ENCODE measurements at regions not wholly inside any gene's neighbourhood (a gene's known extent, or its start where the extent isn't known, plus 50 kb on each side); places are given as distances from the start of the nearest gene placed in this dataset.
"Not testable (repeated sequence)": the region's sequence is repeated elsewhere in the genome, so short reads cannot be mapped to it uniquely, and the experiment has no call there.

DNA sequence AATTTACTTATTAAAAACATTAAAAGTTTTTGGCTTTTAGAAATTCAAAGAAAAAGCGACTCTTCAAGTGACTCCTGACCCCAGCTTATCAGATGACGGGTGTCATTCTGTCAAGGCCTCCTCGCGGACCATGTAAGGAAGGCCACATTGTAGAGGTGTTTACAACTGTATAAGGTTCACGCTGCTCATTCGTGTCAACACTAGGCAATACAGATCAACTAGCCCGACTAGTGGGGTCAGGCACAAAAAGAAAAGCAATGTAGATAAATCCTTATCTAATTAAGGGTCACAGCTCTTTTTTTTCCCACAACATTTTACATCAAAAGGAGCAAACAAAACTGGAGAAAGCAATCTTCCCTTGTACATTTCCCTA lies 207.5 kb upstream of the NR2F2 start:
- no peak for DNase-seq (ENCODE audit: low read depth in 2 of 2)

DNA sequence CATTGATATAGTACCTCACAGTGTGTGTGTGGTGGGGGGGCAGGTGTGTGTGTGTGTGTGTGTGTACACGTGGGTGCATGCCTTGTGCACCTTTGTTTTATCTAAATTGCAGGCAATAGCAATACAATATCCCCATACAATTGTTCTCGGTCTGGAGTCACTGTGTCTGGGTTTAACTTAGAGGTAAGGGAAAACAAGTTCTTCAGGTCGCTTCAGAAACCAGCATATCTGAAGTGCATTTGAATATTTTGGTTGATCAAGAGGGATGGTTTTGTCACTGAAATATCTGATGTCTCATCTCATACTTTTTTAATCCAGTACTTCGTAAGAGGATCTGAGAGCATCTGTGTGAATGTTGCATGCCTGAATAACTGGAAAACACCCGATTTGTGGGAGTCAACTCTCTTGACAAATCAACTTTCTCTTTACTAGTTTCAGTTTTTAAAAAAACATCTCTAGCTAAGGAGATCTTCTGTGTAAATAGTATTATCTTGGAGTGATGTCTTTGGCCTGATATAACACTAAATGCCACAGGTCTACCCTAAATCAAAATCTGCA lies 206.8 kb upstream of the NR2F2 start:
- DNase-seq (ENCODE audit: low read depth in 2 of 2) = no peak

DNA sequence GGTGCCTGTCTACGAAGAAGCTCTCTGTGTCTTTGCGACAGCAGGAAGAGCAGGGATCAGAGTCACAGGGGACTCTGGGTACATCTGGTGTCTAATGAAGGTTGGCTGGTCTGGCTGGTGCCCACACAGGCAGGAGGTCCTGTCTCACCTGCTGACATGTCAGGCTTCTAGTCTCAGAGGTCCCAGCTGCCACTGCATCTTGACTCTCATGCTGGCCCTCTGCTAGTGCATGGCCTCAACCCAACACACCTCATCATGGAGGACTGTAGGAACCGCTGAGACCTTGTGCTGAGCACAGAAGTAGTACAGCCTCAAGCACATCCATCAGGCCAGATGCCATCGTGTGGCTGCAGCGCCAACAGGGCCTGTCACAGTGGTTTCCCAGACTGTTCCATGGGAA lies 206.1 kb upstream of the NR2F2 start:
- DNase-seq (ENCODE audit: low read depth in 2 of 2) = no peak

DNA sequence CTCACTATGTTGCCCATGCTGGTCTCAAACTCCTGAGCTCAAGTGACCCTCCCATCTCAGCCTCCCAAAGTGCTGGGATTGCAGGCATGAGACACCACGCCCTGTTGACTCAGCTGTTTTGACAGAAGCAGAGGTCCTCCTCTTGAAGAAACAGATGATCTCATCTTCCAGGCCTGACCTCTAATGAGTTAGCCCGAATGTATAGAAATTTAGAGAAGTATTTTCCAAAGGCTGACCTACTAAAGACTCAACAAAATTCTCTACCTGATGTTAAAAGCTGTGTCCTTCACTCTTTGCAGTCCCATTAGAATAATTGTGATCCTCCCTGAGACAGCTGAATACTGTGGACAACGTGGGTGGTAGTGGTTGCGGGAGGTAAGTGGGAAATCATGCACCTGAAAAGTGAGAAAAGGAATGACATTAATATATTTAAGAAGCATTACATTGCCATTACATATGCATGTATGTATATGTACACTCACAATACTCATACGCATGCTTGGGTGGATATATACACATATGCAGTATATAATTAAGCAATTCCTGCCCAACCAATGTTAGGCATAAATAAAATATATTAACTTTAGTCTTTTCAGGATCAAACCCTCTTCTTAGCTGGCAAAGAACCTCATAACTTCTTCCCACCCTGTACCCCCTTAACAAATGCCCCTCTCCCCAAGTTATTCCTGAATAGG lies 204.6 kb upstream of the NR2F2 start:
- DNase-seq (ENCODE audit: low read depth in 2 of 2) = no peak

DNA sequence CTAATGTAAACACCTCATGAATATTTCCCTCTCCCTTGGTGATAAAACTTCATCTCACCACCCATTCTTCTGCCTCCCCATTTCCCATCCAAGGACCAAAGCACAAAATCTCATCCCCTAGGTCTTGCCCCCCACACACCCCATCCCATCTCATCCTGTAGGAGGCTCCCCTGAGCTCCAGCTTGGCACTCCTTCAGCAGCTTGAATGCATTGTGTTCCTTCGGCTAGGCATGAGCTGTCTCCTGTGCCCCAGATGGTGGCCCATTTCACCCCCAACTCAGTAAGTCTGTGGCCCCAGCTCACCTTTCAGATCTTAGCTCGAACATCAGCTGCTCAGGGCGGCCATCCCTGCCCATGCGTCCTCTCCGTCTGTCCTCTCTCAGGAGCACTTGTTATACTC lies 203.6 kb upstream of the NR2F2 start:
- no peak for DNase-seq (ENCODE audit: low read depth in 2 of 2)

DNA sequence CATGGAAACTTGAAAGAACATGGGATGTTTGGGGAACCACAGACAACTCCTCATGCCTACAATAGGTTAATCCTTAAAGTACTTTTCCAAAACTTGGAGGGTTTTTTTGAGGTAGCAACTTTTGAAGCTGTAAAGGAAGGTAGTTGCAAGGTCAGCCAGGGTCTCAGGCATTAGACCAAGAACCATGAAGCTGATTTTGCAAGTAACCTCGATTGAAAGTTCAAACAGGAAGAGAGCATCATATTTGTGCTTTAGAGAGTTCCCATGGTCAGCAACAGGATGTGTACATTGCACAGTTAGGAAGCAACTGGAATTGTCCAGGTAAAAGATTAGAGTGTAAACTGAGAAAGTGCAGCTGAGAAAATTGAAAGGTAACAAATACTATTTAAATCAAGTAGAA lies 199.8 kb upstream of the NR2F2 start:
- no peak for DNase-seq (ENCODE audit: low read depth in 2 of 2)

DNA sequence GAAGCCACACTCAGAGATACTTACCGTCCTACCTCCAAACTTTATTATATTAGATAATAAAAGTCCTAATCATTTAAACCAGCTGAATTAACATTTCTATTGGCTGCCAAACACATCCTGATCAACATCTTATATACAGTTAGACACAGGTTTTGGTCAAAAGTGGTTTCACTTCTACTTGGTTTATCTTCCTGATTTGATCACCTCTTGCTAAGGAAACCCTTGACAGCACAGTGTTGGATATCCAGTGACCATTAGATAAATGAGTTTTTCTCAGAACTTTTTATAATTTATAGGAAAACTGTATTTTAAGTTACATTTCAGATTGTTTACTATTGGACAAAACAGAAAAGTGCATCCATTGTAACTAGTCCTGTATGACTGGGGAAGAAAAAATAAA lies 198.4 kb upstream of the NR2F2 start:
- DNase-seq (ENCODE audit: low read depth in 2 of 2) = no peak

DNA sequence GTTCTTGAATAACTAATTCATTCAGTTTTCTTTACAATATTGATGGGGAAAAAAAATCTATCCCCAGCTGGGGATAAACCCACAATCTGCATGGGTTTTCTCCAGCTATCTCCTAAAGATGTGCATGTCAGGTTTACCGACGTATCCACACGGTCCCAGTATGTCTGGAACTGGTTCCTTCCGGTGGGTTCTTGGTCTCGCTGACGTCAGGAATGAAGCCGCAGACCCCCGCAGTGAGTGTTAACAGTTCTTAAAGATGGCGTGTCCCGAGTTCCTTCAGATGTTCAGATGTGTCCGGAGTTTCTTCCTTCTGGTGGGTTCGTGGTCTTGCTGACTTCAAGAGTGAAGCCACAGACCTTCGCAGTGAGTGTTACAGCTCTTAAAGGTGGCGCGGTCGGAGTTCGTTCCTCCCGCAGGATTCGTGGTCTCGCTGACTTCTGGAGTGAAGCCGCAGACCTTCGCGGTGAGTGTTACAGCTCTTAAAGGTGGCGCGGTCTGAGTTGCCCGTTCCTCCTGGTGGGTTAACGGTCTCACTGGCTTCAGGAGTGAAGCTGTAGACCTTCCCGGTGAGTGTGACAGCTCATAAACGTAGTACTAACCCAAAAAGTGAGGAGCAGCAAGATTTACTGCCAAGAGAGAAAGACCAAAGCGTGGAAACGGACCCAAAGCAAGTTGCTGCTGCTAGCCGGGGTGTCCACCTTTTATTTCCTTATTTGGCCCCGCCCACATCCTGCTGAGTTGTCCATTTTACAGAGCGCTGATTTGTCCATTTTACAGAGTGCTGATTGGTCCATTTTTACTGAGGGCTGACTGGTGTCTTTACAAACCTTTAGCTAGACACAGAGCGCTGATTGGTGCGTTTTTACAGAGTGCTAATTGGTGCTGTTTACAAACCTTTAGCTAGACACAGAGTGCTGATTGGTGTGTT lies 195.1 kb upstream of the NR2F2 start:
- DNase-seq (ENCODE audit: low read depth in 2 of 2) = no peak

DNA sequence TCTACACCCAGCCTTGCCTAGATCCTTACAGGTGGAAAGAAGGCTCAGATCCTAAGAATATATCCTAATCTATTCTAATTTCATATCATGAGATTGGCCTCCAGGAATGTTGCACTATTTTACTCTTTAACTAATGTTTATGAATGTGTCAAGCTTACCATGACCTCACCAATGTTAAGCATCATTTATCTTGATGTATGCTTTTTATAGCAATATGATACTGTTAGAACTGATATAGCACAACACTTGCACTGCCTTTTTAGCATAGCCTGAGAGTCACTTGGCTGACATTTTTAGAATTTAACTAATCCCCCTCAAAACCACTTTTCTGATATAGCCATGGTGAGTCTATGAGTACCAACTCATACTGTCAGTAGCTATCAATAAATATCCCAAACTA lies 191.5 kb upstream of the NR2F2 start:
- no peak for DNase-seq (ENCODE audit: low read depth in 2 of 2)

DNA sequence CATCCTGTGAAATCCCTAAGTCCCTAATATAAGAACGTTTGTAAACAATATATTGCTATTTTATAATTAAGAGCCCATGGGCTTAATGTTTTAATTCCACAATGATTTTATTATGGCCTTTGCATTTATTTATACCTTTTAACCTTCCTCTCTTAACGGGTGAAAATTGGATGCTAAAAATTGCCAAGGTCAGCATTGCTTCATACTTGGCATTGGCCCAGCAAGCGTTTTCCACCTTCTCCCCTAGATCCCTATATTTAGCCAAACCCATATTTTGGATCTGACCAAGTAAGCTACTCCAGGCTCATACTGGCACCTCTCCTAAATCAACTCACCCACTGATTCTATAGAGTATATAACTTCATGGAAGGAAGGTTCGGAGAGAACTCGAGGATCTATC lies 188.0 kb upstream of the NR2F2 start:
- DNase-seq (ENCODE audit: low read depth in 2 of 2) = no peak

DNA sequence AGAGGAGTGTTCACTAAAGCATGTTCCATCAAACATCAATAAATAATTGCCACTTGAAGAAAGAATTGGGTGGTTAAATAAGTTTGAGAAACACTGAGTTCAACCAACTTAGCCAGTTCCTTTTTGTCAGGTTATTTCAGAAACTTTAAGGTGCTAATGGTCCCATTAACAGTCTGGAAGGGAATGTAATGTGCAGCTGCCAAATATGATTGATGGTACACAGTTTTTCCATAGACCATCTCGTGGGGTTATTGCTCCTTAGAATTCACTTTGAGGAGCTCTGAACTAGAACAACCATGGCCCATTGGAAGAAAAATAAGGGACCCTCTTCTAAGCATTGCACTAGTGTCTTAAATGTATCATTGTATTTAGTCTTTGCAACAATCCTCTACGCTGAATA lies 185.8 kb upstream of the NR2F2 start:
- no peak for DNase-seq (ENCODE audit: low read depth in 2 of 2)

DNA sequence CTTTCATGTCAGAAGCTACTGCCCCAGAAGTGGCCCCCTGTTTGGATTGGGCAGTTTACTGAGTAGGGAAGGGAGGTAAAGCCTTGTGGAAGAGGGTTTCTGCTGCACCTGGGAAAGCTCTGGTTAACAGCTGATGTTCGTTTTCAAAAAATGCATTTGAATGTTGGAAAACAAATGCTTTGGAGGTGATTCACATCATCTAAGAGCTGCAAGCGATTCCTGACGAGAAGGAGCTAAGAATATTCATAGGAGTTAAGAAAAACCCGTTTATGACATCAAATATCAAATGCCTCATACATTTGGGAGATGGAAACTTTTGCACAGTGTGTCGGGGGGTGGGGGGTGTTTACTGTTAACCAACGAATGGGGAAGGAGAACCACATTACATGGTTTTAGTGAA lies 183.8 kb upstream of the NR2F2 start:
- DNase-seq (ENCODE audit: low read depth in 2 of 2) = no peak

DNA sequence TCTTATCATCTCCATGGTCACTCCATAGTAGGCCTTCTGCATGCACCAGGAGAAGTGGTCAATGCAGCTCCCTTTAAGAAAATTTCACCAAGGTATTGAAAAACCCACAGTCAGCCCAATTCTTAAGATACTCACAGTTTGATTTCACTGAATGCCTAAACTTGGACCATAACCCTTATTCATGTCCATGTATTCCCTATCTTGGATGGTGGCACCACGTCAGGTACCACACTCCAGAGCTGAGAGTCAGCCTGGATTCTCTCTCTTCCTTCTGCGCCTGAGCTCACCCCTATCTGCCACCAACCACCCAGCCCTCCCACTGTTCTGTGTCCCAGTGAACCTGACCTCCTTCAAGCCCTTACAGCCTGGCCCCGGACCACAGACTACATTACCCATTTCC lies 183.2 kb upstream of the NR2F2 start:
- no peak for DNase-seq (ENCODE audit: low read depth in 2 of 2)

DNA sequence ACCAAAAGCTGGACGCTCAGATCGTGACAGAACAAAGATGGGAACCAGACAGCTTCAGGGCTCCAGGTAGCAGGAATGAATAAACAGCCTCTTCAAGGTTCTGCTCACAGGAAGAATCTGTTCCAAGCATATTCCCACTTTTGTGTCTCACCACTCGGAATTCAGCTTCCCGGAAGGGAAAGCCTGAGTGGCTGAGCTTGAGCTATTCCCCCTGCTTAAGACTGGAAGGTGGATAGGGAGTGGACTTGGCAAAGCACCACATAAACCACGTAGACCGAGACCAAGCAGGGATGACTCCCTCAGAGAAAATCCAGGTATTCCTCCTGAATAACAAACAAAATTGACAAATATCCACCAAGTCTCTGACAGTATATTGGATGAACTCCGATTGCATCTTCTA lies 180.2 kb upstream of the NR2F2 start:
- no peak for DNase-seq (ENCODE audit: low read depth in 2 of 2)

DNA sequence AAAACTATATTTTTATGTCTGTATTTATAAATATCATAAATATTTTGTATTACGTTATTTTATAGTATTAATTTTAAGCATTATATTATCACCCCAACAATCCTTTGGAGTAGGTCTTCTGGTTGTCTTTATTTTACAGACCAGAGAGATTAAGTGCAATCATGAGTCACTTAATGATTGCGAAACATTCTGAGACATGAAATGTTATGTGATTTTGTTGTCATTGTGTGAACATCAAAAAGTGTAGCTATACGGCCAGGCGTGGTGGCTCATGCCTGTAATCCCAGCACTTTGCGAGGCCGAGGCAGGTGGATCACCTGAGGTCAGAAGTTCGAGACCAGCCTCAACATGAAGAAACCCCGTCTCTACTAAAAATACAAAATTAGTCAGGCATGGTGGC lies 178.8 kb upstream of the NR2F2 start:
- not testable (repeated sequence) for DNase-seq (ENCODE audit: low read depth in 2 of 2)

DNA sequence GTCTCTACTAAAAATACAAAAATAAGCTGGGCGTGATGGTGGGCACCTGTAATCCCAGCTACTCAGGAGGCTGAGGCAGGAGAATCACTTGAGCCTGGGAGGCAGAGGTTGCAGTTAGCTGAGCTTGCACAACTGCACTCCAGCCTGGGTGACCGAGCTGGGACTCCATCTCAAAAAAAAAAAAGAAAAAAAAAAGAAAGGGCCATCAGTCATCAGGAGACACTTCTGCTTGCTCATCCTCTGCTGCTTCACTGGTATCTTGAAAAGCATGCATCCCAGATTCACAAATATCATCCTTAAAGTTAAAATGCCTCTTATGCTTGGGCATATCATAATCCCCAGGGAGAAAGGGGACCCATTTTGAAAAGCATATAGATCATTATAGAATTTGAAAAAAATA lies 176.6 kb upstream of the NR2F2 start:
- DNase-seq (ENCODE audit: low read depth in 2 of 2) = no peak

DNA sequence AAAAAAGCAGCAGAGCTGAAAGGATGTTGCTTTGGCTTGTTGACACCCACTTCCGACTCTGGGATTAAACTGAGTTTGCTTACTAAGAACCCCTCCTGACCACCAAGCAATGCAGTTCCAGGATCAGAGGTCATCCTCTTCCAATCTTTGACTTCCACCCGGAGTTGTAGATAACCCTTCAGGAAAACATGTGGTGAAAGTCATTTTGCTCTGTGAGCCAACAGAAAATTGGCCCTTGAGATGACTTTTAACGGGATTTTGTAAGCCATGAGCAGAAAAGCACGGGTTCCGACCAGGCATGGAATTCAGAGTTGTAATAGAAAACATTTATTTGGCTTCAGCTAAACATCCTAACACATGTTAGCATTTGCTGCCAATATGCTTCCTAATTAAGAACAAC lies 171.6 kb upstream of the NR2F2 start:
- no peak for DNase-seq (ENCODE audit: low read depth in 2 of 2)

DNA sequence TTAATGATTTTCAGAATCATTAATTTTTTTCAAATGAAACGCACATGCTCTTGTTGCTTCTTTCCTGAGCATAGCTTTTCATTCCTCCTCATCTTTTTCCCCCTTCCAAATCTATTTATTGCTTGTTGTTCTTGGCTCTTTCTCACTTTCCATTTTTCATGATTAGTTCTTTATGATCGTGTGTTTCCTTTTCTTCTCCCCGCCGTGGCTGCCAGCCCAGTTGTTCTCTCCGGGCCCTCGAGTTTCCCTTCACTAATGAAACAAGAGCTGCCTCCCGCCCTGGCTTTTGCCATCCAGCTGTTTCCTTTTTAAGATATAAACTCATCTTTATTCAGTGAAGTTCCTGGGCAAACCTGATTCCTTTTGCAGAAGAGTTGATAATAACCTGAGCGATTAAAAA lies 170.2 kb upstream of the NR2F2 start:
- no peak for DNase-seq (ENCODE audit: low read depth in 2 of 2)

DNA sequence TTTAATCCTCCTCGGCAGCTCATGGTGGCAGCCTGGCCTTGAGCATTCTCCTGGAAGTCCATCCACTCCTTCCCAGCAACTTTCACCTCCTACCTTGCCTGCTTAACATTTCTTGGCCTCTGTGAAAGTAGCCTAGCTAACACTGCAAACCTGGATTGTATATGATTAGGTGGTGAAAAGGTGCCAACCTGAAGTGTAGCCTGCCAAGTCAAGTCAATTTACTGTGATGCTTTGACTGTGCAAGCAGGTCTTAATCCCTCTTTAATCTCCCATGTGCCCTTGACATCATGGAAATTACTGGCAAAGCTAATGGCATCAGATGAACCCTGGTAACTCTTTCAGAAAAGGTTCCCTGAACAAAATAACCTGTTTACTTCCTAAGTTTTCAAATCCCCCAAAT lies 169.7 kb upstream of the NR2F2 start:
- DNase-seq (ENCODE audit: low read depth in 2 of 2) = no peak

DNA sequence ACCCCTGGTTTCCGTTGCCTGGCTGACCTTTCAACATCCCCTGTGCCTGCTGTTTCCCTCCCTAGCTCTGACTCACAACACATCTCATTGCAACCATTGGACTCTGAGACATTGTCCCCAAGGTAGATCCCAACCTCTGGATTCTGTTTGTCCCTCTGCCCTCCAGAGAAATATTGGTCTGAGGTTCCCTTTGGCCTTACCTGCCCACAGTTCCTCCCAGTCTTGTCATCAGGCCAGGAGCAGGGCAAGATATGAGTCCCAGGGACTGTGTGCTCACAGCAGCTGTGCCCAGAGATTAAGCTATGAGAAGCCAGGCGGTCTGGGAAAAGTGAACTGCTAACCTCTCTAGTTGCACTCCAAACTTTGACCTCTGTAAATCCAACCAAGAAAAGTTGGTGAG lies 168.2 kb upstream of the NR2F2 start:
- no peak for DNase-seq (ENCODE audit: low read depth in 2 of 2)

DNA sequence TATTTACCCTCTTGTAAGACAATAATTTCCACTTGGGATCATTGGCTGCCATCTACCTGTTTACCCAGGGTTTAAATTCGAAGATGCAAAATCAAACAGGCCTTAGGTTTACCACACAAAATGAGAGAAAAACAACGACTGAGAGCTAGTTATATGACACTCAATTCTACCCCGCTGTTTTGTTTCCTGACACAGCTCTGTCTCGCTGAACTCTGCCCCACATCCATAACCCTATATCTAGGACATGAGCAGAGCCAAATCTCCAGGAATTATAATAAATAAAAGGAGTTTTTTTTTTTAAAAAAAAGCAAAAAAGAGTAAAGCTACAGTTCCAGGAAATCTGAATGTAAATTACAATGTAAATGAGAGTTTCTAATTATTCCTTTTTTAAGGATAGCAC lies 165.4 kb upstream of the NR2F2 start:
- no peak for DNase-seq (ENCODE audit: low read depth in 2 of 2)

DNA sequence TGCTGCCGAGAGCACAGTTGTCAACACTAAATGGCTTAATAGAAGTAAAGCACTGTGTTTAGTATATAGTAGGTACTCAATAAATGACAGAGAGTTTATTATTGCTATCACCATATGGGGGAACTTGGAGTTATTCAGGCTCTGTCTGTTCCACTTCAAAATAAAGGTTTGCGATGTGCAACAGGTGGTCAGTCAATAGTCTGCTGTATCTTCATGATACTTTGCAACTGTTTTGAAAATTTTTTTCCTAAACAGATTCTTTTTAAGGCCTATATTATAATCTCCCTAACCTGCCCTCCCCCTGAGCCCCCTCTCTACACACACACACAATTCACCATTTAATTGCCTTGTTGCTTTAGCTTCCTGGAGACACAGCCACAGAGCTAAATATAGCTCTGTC lies 164.7 kb upstream of the NR2F2 start:
- no peak for DNase-seq (ENCODE audit: low read depth in 2 of 2)

All from stimulated activated CD4-positive, alpha-beta T cell treated with anti-CD3 and anti-CD28 coated beads, Interleukin-4, amount 100 ng/mL, for 48 hours (primary cell).